Left renal pelvis (tissue), 4 donors: ENCODE measurements at regions not wholly inside any gene's neighbourhood (a gene's known extent, or its start where the extent isn't known, plus 50 kb on each side); places are given as distances from the start of the nearest gene placed in this dataset.

ENCODE experiments used
- DNase-seq, 4 donors: peaks; one replicate each; pipeline ENCODE4 v3.0.0-alpha.2; 2013; ENCODE audit warnings: low read depth in 4 of 4, low spot score in 3 of 4

GRCh38 chr7:41313171-41313570 is 389.7 kb downstream of the INHBA start:
- DNase-seq: no peak

- DNase-seq: no peak
These were observed 390.7 kb downstream of the INHBA start for GRCh38 chr7:41312235-41312634.

DNA sequence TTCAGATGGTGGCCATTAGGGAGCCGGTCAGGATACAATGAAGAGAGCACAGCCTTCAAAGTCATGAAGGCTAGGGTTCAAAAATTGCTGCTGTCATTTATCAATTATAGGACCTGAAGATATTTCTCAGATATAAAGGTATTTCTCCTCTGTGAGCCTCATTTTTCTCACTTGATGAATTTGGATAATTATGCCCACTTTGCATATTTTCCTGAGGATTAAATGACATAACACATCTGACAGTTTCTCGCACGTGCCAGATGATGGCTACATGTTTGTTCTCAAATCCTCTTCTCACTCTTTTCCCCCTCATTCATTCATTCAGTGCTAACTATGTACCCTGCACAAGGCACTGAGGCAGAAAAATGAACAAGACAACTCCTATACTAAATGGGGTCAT is 391.6 kb downstream of the INHBA start:
- DNase-seq: no peak

DNA sequence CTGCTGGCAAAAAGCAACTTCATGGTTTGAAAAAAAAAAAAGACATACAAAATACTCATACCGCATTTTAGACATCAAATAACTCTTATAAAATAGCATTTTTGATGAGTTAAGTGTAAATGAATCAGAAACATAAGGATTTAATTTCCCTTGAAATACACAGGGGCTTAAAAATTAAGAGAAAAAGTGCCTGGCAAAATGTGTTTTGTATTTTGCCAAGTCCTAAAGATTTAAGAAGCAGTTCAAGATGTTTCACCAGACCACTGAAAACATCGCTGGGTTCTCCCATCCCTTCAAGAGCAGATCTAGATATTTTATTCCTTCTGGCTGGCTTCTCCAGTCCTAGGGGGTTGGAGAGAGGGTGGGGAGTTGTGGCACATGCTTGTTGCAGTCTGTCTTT is 396.4 kb downstream of the INHBA start:
- no peak for DNase-seq

DNA sequence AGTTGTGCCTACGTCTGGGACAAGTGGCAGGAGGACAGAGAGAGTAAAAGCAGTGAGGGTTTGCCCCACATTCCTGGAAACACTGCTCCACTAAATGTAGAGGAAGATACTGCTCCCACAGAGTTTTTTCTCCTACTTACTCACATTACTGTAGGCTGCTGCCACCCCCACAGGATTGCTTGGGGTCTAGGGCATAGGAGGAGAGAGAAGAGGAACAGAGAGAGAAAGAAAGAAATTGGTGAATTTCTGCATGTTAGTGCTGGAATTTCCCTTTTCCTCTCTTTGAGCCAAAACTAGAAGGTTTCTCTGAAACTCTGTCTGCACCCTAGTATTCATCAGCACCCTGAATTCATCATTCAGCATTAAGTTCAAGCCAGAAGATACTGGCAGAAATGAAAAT is 397.9 kb downstream of the INHBA start:
- no peak for DNase-seq

- no peak for DNase-seq
These were observed 399.2 kb downstream of the INHBA start for GRCh38 chr7:41303709-41304108.

- no peak for DNase-seq
These were observed 404.5 kb downstream of the INHBA start for GRCh38 chr7:41298409-41298808.

- DNase-seq: no peak
These were observed 405.7 kb downstream of the INHBA start for GRCh38 chr7:41297166-41297565.

- DNase-seq: no peak
These were observed 407.5 kb downstream of the INHBA start for GRCh38 chr7:41295455-41295815.

- no peak for DNase-seq
These were observed 408.1 kb downstream of the INHBA start for GRCh38 chr7:41294556-41295454.

DNA sequence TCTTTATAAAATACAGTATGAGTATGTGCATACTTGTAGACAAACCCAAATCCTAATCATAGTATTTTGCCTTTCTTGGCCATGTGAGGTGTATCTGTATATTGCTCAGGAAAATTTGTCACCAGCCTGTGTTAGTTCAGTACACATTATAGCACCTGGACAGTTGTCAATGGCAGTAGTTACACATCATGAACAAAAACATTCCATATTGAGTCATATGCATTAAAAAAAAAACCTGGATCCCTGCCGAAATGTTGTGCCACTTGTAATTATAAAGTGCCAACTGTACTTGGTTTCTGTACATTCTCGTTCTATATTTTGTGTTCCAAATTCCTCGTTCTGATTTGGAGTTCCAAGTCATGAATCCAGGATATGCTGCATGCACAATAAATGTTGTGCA is 410.4 kb downstream of the INHBA start:
- no peak for DNase-seq

DNA sequence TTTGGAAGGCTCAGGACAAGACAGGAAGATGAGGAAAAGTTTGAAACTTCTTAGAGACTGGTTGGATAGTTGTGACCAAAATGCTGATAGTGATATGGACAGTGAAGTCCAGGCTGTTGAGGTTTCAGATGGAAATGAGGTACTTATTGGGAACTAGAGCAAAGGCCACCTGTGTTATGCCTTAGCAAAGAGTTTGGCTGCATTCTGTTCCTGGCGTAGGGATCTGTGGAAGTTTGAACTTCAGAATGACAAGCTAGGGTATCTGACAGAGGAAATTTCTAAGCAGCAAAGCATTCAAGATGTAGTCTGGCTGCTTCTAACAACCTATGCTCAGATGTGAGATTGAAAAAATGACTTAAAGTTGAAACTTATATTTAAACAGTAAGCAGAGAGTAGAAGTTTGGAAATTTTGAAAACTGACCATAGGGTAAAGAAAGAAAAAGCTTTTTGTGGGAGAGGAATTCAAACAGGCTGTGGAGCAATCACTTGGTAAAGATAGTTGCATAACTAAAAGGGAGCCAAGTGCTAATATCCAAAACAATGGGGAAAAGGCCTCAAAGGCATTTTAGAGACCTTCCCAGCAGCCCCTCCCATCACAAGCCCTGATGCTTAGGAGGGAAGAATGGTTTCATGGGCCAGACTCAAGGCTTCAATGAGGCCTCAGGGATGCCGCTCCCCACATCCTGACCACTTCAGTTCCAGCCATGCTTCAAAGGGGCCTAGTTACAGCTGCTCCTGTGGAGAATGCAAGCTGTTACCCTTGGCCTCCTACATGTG is 415.1 kb downstream of the INHBA start:
- DNase-seq: no peak

DNA sequence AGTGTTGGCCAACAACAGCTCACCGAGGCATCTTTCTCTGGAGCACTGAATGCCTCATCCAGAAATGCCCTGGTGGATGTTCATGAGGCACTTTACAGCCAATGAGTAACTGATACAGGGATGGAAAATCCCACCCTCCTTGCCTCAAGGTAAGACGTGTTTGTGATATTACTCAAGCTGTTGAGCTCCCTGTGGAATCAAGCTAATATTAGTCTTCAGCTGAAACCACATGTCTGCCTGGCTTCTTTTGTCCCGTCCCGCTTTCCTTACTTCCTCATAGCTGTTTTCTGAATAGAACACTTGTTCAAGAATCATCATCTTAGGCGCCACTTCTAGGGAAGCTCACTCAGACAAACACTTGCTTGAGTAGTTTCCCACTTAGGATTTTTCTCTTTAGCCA is 422.4 kb downstream of the INHBA start:
- DNase-seq: no peak

- DNase-seq: no peak
These were observed 425.3 kb downstream of the INHBA start for GRCh38 chr7:41277561-41277960.

DNA sequence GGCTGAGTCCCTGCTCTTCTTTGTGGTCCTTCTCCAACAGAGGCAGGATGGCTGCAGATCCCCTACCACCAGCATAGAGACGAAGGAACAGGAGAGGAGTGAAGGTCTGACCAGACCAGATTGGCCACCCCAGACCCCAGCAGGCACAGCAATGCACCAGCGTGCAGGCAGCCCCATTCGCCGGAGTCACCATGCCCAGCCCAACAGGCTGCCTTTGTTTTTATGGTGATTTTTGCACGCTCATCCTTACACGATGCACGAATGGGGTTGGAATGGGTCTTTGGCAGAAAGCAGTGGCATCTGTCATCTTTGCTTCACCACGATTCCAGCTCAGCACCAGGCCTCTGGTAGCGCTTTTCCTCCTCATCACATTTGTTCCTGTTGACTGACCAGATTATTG is 427.6 kb downstream of the INHBA start:
- DNase-seq: no peak

GRCh38 chr7:41274179-41274578 is 428.7 kb downstream of the INHBA start:
- DNase-seq: no peak

GRCh38 chr7:41272664-41273063 is 430.2 kb downstream of the INHBA start:
- no peak for DNase-seq

- DNase-seq: no peak
These were observed 434.0 kb downstream of the INHBA start for GRCh38 chr7:41268878-41269277.

DNA sequence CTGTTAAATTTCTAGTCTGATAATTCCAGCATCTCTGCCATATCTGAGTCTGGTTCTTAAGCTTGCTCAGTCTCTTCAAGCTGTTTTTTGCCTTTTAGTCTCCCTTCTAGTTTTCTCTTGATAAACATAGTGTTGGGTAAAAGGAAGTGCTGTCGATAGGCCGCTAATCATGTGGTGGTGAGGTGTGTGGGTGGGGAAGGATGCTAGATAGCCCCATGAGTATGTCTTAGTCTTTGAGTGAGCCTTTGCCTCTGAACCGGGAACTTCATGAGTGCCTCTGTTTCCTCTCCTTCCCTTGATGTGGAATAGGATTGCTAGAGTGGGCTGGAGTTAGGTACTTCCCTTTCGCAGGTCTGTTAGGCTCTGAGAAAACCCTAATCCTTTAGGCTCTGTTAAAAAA is 441.8 kb downstream of the INHBA start:
- no peak for DNase-seq

- DNase-seq: no peak
These were observed 445.2 kb downstream of the INHBA start for GRCh38 chr7:41257660-41258059.

GRCh38 chr7:41256186-41256945 is 446.5 kb downstream of the INHBA start:
- no peak for DNase-seq
